A549 (cell line): ENCODE measurements at regions not wholly inside any gene's neighbourhood (a gene's known extent, or its start where the extent isn't known, plus 50 kb on each side); places are given as distances from the start of the nearest gene placed in this dataset.

Experiments used
- CTCF ChIP-seq: fragments of >200 bp; sonication (Bioruptor Twin); formaldehyde crosslinking; IDR thresholded peaks from 3 replicates; pipeline ENCODE4 v1.5.1; 2016
- EP300 ChIP-seq, 2 experiments: fragments of >200 bp; sonication (Bioruptor Twin); formaldehyde crosslinking; IDR thresholded peaks; 2 replicates in 1 of 2; 3 replicates in 1 of 2; pipeline ENCODE4 v1.6.1; 2016 to 2017
- PHF8 ChIP-seq: fragments of 200-600 bp; sonication (generic); IDR thresholded peaks from 2 replicates; pipeline ENCODE4 v1.6.1; 2016; ENCODE audit warnings: low read depth, mild to moderate bottlenecking, antibody characterized with exemption, moderate library complexity, borderline replicate concordance
- POLR2AphosphoS2 ChIP-seq: conservative IDR thresholded peaks from 2 replicates; pipeline ENCODE4 v1.6.1; 2012; ENCODE audit warnings: low read length, improper control_type of control experiment, inconsistent platforms

DNA sequence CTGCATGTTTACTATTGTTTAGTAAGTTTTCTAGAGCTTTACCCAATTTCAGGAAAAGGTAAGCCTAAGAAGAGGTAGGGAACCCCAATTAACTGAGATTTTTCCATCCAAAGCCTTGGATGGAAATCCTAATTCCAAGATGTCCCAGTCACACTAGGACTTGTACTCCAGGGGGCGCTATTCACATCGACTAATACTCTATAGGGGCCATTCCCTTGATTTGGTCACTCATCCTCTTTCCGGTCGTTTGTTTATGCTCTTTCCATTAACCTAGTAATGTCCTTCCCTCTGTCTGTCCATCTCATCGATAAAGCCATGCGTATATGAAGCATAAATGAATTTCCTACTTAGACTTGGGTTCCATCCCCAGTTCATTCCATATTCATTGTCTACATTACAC, 80.8 kb upstream of the FUCA2 start:
- TF ChIP-seq POLR2AphosphoS2 = no peak
- TF ChIP-seq CTCF = peak; percentile 8; the same call in 1 of the 3 replicates
- TF ChIP-seq PHF8 = no peak
- TF ChIP-seq EP300 (IDR thresholded peaks at IDR 0.05) = no peak
